NT2/D1 (cell line): ENCODE measurements at regions not wholly inside any gene's neighbourhood (a gene's known extent, or its start where the extent isn't known, plus 50 kb on each side); places are given as distances from the start of the nearest gene placed in this dataset.

Source experiments
- SUZ12 ChIP-seq: IDR thresholded peaks from 2 replicates; pipeline ENCODE4 v1.6.1; 2011; ENCODE audit not compliant: insufficient read length, insufficient read depth; ENCODE audit errors: extremely low read depth
- YY1 ChIP-seq: IDR thresholded peaks from 2 replicates; pipeline ENCODE4 v1.6.1; 2011; ENCODE audit not compliant: insufficient read length, insufficient read depth
- ZNF274 ChIP-seq: IDR thresholded peaks from 2 replicates; pipeline ENCODE4 v1.6.1; 2011; ENCODE audit warnings: mild to moderate bottlenecking, low read depth, low read length

DNA sequence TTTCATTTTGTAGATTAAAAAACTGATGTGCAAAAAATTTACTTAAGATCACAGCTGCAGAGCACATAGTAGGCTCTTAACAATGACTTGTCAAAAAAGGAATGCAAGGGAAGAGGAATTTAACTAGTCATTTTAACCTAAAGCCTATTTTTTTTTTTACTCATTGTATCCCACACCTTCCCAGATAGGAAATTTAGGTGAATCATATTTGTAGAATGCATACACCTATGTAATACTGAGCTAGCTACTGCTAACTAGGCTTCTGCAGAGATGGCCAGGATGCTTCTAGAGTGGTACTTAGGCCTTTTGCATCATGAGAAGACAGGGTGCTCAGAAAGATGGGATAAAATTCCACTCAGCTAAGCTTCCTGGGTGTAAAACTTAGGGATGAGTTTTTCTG, 387.3 kb downstream of the AASDHPPT start:
- no peak for TF ChIP-seq SUZ12
- TF ChIP-seq ZNF274: no peak
- no peak for TF ChIP-seq YY1
